GM12892 (cell line): ENCODE measurements at regions not wholly inside any gene's neighbourhood (a gene's known extent, or its start where the extent isn't known, plus 50 kb on each side); places are given as distances from the start of the nearest gene placed in this dataset.

Experiments used
- POLR2AphosphoS5 ChIP-seq: IDR thresholded peaks from 2 replicates; pipeline ENCODE4 v1.6.1; 2011; ENCODE audit warnings: low read depth, low read length, control low read depth
- TAF1 ChIP-seq: IDR thresholded peaks from 2 replicates; pipeline ENCODE4 v1.6.1; 2011; ENCODE audit warnings: low read depth, mild to moderate bottlenecking, control low read depth, low read length, borderline replicate concordance

DNA sequence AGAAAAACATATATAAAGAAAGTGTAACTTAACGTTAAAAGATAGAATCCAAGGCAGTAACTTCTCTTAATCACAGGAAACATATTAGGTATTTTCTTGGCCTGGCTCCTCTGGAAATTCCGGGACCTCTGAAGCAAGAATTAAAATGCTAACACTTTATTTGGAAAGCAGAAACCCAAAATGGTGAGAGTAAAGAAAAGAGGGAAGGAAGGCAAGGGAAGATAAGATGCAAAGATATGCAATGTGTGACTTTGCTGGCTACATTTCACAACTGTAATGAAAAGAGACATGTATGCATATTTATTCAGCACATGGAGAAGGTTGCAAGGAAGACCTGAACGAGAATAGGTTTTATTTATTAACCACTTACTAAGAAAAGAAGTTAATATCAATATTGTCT, 372.5 kb downstream of the TBL1XR1 start:
- TF ChIP-seq POLR2AphosphoS5 (no peak), TAF1 (no peak)
